SK-N-SH treated with all-trans-retinoic acid at 6 μM for 48 hours (cell line): ENCODE measurements at regions not wholly inside any gene's neighbourhood (a gene's known extent, or its start where the extent isn't known, plus 50 kb on each side); places are given as distances from the start of the nearest gene placed in this dataset.

Experiments
- ATAC-seq: fragments of 200-7000 bp; cut with Tn5 transposase; 3 replicates; pipeline ENCODE4 v1.9.1; 2020; ENCODE audit warnings: mild to moderate bottlenecking, moderate library complexity
- BACH2 ChIP-seq: fragments of 250-450 bp; sonication (Bioruptor Pico); IDR thresholded peaks from 2 replicates; pipeline ENCODE4 v1.9.0; 2021; ENCODE audit warnings: mild to moderate bottlenecking, borderline replicate concordance
- CSDC2 ChIP-seq: fragments of 250-450 bp; sonication (Bioruptor Pico); IDR thresholded peaks from 2 replicates; pipeline ENCODE4 v1.5.0; 2020; ENCODE audit warnings: mild to moderate bottlenecking, moderate library complexity
- CSRNP3 ChIP-seq: fragments of 250-450 bp; sonication (Bioruptor Pico); IDR thresholded peaks from 2 replicates; pipeline ENCODE4 v1.5.1; 2021; ENCODE audit warnings: mild to moderate bottlenecking, moderate library complexity
- ESRRG ChIP-seq: fragments of 250-450 bp; sonication (Bioruptor Pico); IDR thresholded peaks from 2 replicates; pipeline ENCODE4 v1.6.1; 2021; ENCODE audit warnings: mild to moderate bottlenecking
- GLIS3 ChIP-seq: fragments of 250-450 bp; sonication (Bioruptor Pico); IDR thresholded peaks from 2 replicates; pipeline ENCODE4 v1.5.0; 2020; ENCODE audit warnings: mild to moderate bottlenecking, moderate library complexity
- ISL1 ChIP-seq: fragments of 250-450 bp; sonication (Bioruptor Pico); IDR thresholded peaks from 2 replicates; pipeline ENCODE4 v2.1.2; 2022; ENCODE audit warnings: mild to moderate bottlenecking, moderate library complexity
- OSR1 ChIP-seq: fragments of 250-450 bp; sonication (Bioruptor Pico); IDR thresholded peaks from 2 replicates; pipeline ENCODE4 v1.8.0; 2022; ENCODE audit warnings: moderate library complexity, mild to moderate bottlenecking, inconsistent platforms
- POU6F1 ChIP-seq: fragments of 250-450 bp; sonication (Bioruptor Pico); IDR thresholded peaks from 2 replicates; pipeline ENCODE4 v1.8.0; 2021; ENCODE audit warnings: low read depth, mild to moderate bottlenecking, moderate library complexity, borderline replicate concordance
- PPARA ChIP-seq: fragments of 250-450 bp; sonication (Bioruptor Pico); IDR thresholded peaks from 2 replicates; pipeline ENCODE4 v1.5.0; 2020; ENCODE audit warnings: mild to moderate bottlenecking, borderline replicate concordance
- RARB ChIP-seq: fragments of 250-450 bp; sonication (Bioruptor Pico); IDR thresholded peaks from 2 replicates; pipeline ENCODE4 v1.8.0; 2021; ENCODE audit warnings: mild to moderate bottlenecking, moderate library complexity
- TCF4 ChIP-seq: fragments of 250-450 bp; sonication (Bioruptor Pico); IDR thresholded peaks from 2 replicates; pipeline ENCODE4 v1.8.0; 2021; ENCODE audit warnings: mild to moderate bottlenecking, moderate library complexity, borderline replicate concordance
- TOX ChIP-seq: fragments of 250-450 bp; sonication (Bioruptor Pico); IDR thresholded peaks from 2 replicates; pipeline ENCODE4 v1.8.0; 2021; ENCODE audit warnings: mild to moderate bottlenecking, moderate library complexity, borderline replicate concordance
- ZC3H10 ChIP-seq: fragments of 250-450 bp; sonication (Bioruptor Pico); IDR thresholded peaks from 2 replicates; pipeline ENCODE4 v1.5.1; 2021; ENCODE audit warnings: mild to moderate bottlenecking, moderate library complexity
- ZFP3 ChIP-seq: fragments of 250-450 bp; sonication (Bioruptor Pico); IDR thresholded peaks from 2 replicates; pipeline ENCODE4 v1.5.0; 2020; ENCODE audit warnings: mild to moderate bottlenecking, moderate library complexity
- ZFP30 ChIP-seq: fragments of 450-650 bp; formaldehyde crosslinking; IDR thresholded peaks from 2 replicates; pipeline ENCODE4 v1.5.0; 2022; ENCODE audit warnings: mild to moderate bottlenecking, moderate library complexity
- ZNF565 ChIP-seq: fragments of 450-650 bp; formaldehyde crosslinking; conservative IDR thresholded peaks from 2 replicates; pipeline ENCODE4 v1.5.0; 2020; ENCODE audit warnings: low read depth, mild to moderate bottlenecking, moderate library complexity
- ZNF70 ChIP-seq: fragments of 450-650 bp; formaldehyde crosslinking; IDR thresholded peaks from 2 replicates; pipeline ENCODE4 v1.5.0; 2020; ENCODE audit warnings: mild to moderate bottlenecking, moderate library complexity
- TF ChIP-seq, protein P1 (sequence below): fragments of 250-450 bp; sonication (Bioruptor Pico); IDR thresholded peaks from 2 replicates; pipeline ENCODE4 v1.5.0; 2020; ENCODE audit warnings: mild to moderate bottlenecking, moderate library complexity
- TF ChIP-seq, protein P2 (sequence below): fragments of 250-450 bp; sonication (Bioruptor Pico); IDR thresholded peaks from 2 replicates; pipeline ENCODE4 v1.5.1; 2020; ENCODE audit warnings: low read depth, mild to moderate bottlenecking, moderate library complexity

DNA sequence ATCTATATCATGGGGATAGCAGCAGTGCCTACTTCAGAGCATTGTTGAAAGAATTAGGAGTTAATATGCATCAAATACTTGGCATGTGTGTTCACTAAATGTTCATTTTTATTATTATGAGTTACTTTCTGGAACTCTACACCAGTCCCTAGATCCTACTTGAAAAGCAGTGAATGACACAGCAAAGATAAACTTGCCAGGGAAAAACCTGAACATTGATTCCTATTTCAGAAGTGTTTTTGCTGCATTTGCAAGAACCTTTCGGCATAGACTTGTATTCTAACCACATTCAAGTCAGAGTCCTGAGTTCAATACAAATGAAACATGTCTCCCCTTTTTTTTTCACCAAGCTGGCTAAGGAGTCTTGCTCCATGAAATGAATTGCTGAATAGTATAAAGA, 187.4 kb upstream of the TAB2 start:
- TF ChIP-seq, protein P1, sequence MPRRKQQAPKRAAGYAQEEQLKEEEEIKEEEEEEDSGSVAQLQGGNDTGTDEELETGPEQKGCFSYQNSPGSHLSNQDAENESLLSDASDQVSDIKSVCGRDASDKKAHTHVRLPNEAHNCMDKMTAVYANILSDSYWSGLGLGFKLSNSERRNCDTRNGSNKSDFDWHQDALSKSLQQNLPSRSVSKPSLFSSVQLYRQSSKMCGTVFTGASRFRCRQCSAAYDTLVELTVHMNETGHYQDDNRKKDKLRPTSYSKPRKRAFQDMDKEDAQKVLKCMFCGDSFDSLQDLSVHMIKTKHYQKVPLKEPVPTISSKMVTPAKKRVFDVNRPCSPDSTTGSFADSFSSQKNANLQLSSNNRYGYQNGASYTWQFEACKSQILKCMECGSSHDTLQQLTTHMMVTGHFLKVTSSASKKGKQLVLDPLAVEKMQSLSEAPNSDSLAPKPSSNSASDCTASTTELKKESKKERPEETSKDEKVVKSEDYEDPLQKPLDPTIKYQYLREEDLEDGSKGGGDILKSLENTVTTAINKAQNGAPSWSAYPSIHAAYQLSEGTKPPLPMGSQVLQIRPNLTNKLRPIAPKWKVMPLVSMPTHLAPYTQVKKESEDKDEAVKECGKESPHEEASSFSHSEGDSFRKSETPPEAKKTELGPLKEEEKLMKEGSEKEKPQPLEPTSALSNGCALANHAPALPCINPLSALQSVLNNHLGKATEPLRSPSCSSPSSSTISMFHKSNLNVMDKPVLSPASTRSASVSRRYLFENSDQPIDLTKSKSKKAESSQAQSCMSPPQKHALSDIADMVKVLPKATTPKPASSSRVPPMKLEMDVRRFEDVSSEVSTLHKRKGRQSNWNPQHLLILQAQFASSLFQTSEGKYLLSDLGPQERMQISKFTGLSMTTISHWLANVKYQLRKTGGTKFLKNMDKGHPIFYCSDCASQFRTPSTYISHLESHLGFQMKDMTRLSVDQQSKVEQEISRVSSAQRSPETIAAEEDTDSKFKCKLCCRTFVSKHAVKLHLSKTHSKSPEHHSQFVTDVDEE (CRISPR knock-in tag): no peak
- TF ChIP-seq ISL1 (CRISPR knock-in tag): no peak
- no peak for TF ChIP-seq GLIS3 (CRISPR knock-in tag)
- no peak for TF ChIP-seq TCF4 (CRISPR knock-in tag)
- TF ChIP-seq POU6F1 (CRISPR knock-in tag): no peak
- no peak for TF ChIP-seq ESRRG (CRISPR knock-in tag)
- no peak for TF ChIP-seq CSDC2 (CRISPR knock-in tag)
- TF ChIP-seq RARB (CRISPR knock-in tag): no peak
- TF ChIP-seq ZNF70 (CRISPR knock-in tag): no peak
- TF ChIP-seq BACH2 (CRISPR knock-in tag): no peak
- no peak for TF ChIP-seq ZFP30
- ATAC-seq: no peak

GRCh38 chr6:149130508-149130907, 187.0 kb upstream of the TAB2 start:
- TF ChIP-seq POU6F1 (CRISPR knock-in tag) (no peak), ZC3H10 (CRISPR knock-in tag) (no peak), TOX (CRISPR knock-in tag) (no peak), CSRNP3 (CRISPR knock-in tag) (no peak), GLIS3 (CRISPR knock-in tag) (no peak), TCF4 (CRISPR knock-in tag) (no peak), ESRRG (CRISPR knock-in tag) (no peak), RARB (CRISPR knock-in tag) (no peak), ISL1 (CRISPR knock-in tag) (no peak), ZNF565 (CRISPR knock-in tag) (no peak), OSR1 (CRISPR knock-in tag) (no peak), ZNF70 (CRISPR knock-in tag) (no peak)
- TF ChIP-seq, protein P2, sequence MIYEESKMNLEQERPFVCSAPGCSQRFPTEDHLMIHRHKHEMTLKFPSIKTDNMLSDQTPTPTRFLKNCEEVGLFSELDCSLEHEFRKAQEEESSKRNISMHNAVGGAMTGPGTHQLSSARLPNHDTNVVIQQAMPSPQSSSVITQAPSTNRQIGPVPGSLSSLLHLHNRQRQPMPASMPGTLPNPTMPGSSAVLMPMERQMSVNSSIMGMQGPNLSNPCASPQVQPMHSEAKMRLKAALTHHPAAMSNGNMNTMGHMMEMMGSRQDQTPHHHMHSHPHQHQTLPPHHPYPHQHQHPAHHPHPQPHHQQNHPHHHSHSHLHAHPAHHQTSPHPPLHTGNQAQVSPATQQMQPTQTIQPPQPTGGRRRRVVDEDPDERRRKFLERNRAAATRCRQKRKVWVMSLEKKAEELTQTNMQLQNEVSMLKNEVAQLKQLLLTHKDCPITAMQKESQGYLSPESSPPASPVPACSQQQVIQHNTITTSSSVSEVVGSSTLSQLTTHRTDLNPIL (CRISPR knock-in tag): no peak
- TF ChIP-seq, protein P1 (CRISPR knock-in tag): no peak

GRCh38 chr6:149131891-149132290, 185.6 kb upstream of the TAB2 start:
- TF ChIP-seq ZC3H10 (CRISPR knock-in tag) (no peak), ESRRG (CRISPR knock-in tag) (no peak), ISL1 (CRISPR knock-in tag) (no peak), CSDC2 (CRISPR knock-in tag) (no peak), TOX (CRISPR knock-in tag) (no peak), POU6F1 (CRISPR knock-in tag) (no peak), PPARA (CRISPR knock-in tag) (no peak), TCF4 (CRISPR knock-in tag) (no peak), ZFP3 (CRISPR knock-in tag) (no peak), CSRNP3 (CRISPR knock-in tag) (no peak)
- TF ChIP-seq, all 23 proteins: peak for 0
- no peak for ATAC-seq

More at GRCh38 chr6:149130508-149130907, 187.0 kb upstream of the TAB2 start:
- no peak for ATAC-seq
